ENCODE measurements at regions not wholly inside any gene's neighbourhood (a gene's known extent, or its start where the extent isn't known, plus 50 kb on each side); places are given as distances from the start of the nearest gene placed in this dataset.

DNA sequence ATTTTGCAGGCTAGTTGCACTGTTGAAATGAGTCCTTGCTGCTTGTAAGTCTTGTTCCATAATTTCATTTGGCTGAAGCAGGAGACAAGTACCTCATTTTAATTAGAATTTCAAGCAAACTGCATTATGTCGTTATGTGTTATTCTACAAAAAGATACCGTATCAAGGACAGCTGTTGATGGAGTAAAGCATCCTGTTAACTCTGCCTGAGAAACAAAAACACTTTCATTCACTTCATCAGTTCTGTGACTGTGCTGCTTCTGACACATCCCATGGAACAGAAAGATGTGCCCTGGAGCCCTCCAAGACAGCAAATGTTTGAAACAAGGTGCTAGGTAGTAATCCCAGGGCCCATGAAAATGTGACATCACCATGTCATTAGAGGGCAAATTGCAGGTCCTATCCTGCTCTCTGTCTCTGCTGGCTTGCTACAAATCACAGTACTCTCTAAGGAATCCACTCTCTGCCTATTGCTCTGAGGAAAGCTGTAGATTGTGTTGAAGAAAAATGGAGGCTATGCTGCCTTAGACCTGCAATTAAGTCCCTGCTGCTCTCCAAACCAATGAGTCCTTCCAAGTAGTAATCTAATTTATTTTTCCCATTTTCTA is 209.7 kb upstream of the PARD3B start:
- peaks cover 3% of the 10 kb centered on the region for H3K9me3 Mint-ChIP-seq (ENCODE audit: low read depth, unreplicated experiment)
- no peak for DNase-seq
- H3K36me3 Mint-ChIP-seq (ENCODE audit: insufficient read depth, unreplicated experiment), result no peaks in the 10 kb centered on the region
- BruUV-seq (replicated peaks), result no TSS peak
- H3K27ac Mint-ChIP-seq (ENCODE audit: unreplicated experiment), result no peak overlapping the region
- peaks cover 28% of the 10 kb centered on the region for H3K4me1 Mint-ChIP-seq (ENCODE audit: low read depth, unreplicated experiment)
- CTCF ChIA-PET, result interaction anchor here (0.6 kb wide), 2 partner anchors 75 to 1100 kb away, joined by 3 to 4 read pairs; no protein-coding TSS in a partner anchor
- no peaks in the 10 kb centered on the region for H3K27me3 Mint-ChIP-seq (ENCODE audit: unreplicated experiment)
- no peak overlapping the region for H3K4me3 Mint-ChIP-seq (ENCODE audit: low read depth, unreplicated experiment)
- TF ChIP-seq, protein P1, sequence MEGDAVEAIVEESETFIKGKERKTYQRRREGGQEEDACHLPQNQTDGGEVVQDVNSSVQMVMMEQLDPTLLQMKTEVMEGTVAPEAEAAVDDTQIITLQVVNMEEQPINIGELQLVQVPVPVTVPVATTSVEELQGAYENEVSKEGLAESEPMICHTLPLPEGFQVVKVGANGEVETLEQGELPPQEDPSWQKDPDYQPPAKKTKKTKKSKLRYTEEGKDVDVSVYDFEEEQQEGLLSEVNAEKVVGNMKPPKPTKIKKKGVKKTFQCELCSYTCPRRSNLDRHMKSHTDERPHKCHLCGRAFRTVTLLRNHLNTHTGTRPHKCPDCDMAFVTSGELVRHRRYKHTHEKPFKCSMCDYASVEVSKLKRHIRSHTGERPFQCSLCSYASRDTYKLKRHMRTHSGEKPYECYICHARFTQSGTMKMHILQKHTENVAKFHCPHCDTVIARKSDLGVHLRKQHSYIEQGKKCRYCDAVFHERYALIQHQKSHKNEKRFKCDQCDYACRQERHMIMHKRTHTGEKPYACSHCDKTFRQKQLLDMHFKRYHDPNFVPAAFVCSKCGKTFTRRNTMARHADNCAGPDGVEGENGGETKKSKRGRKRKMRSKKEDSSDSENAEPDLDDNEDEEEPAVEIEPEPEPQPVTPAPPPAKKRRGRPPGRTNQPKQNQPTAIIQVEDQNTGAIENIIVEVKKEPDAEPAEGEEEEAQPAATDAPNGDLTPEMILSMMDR (IDR thresholded peaks at IDR 0.05; ENCODE audit: unreplicated experiment), result no peak
- intact Hi-C loops (cut with micrococcal nuclease; ENCODE audit: unreplicated experiment), result no loop called here

DNA sequence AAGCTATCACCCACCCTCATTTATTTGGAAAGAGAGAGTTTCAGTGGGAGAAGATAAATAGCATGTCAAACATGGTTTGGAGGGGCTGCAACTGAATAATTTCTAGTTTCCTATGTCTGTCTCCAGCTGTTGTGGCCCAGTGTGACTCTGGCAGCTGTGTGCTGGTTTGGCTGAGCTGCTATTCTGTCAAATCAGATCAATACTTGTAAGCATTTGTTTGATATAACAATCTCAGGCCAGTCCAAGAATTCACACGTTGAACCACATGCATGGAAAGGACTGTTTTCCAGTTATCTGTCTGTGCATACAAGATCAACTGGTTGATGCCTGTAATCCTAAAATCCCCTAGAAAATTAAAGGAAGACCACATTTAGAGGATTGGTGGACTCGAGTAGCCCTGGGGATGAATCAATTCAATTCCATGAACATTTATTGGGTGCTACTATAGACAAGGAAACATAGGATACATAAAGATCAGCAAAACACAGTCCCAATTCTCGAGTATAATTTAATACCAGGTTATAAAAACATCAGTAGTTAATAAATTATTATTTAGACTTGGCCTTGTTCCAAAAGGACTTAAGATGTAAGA is 209.0 kb upstream of the PARD3B start:
- TF ChIP-seq, protein P1 (IDR thresholded peaks at IDR 0.05; ENCODE audit: unreplicated experiment), result no peak
- Mint-ChIP-seq H3K4me3 (ENCODE audit: low read depth, unreplicated experiment) (no peak overlapping the region), H3K4me1 (ENCODE audit: low read depth, unreplicated experiment) (peaks cover 28% of the 10 kb centered on the region), H3K27me3 (ENCODE audit: unreplicated experiment) (no peaks in the 10 kb centered on the region), H3K9me3 (ENCODE audit: low read depth, unreplicated experiment) (peaks cover 8% of the 10 kb centered on the region), H3K36me3 (ENCODE audit: insufficient read depth, unreplicated experiment) (no peaks in the 10 kb centered on the region), H3K27ac (ENCODE audit: unreplicated experiment) (no peak overlapping the region)
- CTCF ChIA-PET, result no interaction called here
- DNase-seq, result no peak
- intact Hi-C loops (cut with micrococcal nuclease; ENCODE audit: unreplicated experiment), result no loop called here
- BruUV-seq (replicated peaks), result no TSS peak

DNA sequence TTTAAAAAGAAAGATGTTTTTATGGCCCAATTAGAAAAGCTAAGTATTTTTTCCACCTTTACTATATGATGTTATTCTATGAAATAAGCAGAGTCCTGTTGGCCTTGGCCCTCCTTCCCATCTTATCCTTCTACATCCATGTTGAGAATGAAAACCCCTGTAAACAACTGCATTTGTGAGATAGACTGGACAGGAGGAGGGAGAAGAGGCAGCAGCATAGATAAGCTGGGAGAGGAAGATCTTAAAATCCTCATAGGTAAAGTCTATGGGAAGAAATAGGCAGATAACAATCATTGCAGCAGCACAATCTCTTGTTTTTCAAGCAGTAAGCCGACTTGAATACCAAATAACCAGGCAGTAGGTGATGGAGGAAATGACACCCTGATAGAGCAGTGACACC is 207.6 kb upstream of the PARD3B start:
- no peak overlapping the region for H3K4me3 Mint-ChIP-seq (ENCODE audit: low read depth, unreplicated experiment)
- no peak for DNase-seq
- H3K27ac Mint-ChIP-seq (ENCODE audit: unreplicated experiment), result no peak overlapping the region
- no TSS peak for BruUV-seq (replicated peaks)
- intact Hi-C loops (cut with micrococcal nuclease; ENCODE audit: unreplicated experiment), result no loop called here
- H3K27me3 Mint-ChIP-seq (ENCODE audit: unreplicated experiment), result no peaks in the 10 kb centered on the region
- CTCF ChIA-PET, result no interaction called here
- peaks cover 8% of the 10 kb centered on the region for H3K9me3 Mint-ChIP-seq (ENCODE audit: low read depth, unreplicated experiment)
- TF ChIP-seq, protein P1 (IDR thresholded peaks at IDR 0.05; ENCODE audit: unreplicated experiment), result no peak
- H3K36me3 Mint-ChIP-seq (ENCODE audit: insufficient read depth, unreplicated experiment), result no peaks in the 10 kb centered on the region
- peaks cover 28% of the 10 kb centered on the region for H3K4me1 Mint-ChIP-seq (ENCODE audit: low read depth, unreplicated experiment)

DNA sequence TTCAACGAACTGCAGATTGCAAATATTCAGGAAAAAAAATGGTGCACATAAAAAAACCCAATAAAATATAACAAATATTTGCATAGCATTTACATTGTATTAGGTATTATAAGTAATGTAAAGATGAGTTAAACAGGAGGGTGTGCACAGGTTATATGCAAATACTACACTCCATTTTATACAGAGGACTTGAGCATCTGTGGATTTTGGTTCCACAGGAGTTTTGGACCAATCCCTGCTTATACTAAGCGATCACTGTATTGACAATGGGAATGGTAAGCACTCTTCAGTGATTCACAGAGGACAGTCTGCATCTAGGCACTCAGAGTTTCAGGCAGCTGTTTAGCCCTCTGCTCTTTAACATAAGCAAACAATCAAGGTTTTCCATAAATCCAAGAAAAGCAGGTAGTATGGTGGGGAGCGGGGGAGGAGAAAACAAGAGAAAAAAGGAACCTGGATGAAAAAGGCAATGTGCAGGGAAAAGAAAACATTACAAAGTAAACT is 206.0 kb upstream of the PARD3B start:
- H3K36me3 Mint-ChIP-seq (ENCODE audit: insufficient read depth, unreplicated experiment), result no peaks in the 10 kb centered on the region
- H3K4me1 Mint-ChIP-seq (ENCODE audit: low read depth, unreplicated experiment), result peaks cover 44% of the 10 kb centered on the region
- DNase-seq, result no peak
- intact Hi-C loops (cut with micrococcal nuclease; ENCODE audit: unreplicated experiment), result no loop called here
- H3K4me3 Mint-ChIP-seq (ENCODE audit: low read depth, unreplicated experiment), result peak overlapping the region; percentile 32
- peaks cover 8% of the 10 kb centered on the region for H3K9me3 Mint-ChIP-seq (ENCODE audit: low read depth, unreplicated experiment)
- BruUV-seq (replicated peaks), result no TSS peak
- CTCF ChIA-PET, result no interaction called here
- TF ChIP-seq, protein P1 (IDR thresholded peaks at IDR 0.05; ENCODE audit: unreplicated experiment), result no peak
- peak overlapping the region; percentile 1 for H3K27ac Mint-ChIP-seq (ENCODE audit: unreplicated experiment)
- H3K27me3 Mint-ChIP-seq (ENCODE audit: unreplicated experiment), result no peaks in the 10 kb centered on the region
